ENCODE measurements at regions not wholly inside any gene's neighbourhood (a gene's known extent, or its start where the extent isn't known, plus 50 kb on each side); places are given as distances from the start of the nearest gene placed in this dataset.
"Not testable (repeated sequence)": the region's sequence is repeated elsewhere in the genome, so short reads cannot be mapped to it uniquely, and the experiment has no call there.

GRCh38 chr12:91702843-91703425, 442.7 kb downstream of the BTG1 start:
- no peak for DNase-seq (ENCODE audit: extremely low read depth, low read depth)
- no peak for TF ChIP-seq CTCF (IDR thresholded peaks at IDR 0.05; ENCODE audit: low read depth, low read length)

- no peak for DNase-seq (ENCODE audit: extremely low read depth, low read depth)
- no peak for TF ChIP-seq CTCF (IDR thresholded peaks at IDR 0.05; ENCODE audit: low read depth, low read length)
Measured at GRCh38 chr12:91695964-91696363, 449.7 kb downstream of the BTG1 start.

- DNase-seq (ENCODE audit: extremely low read depth, low read depth): not testable (repeated sequence)
Measured at GRCh38 chr12:91695406-91695805, 450.2 kb downstream of the BTG1 start.

GRCh38 chr12:91690531-91690930, 455.1 kb downstream of the BTG1 start:
- no peak for TF ChIP-seq CTCF (IDR thresholded peaks at IDR 0.05; ENCODE audit: low read depth, low read length)
- no peak for DNase-seq (ENCODE audit: extremely low read depth, low read depth)

GRCh38 chr12:91687052-91688017, 458.3 kb downstream of the BTG1 start:
- TF ChIP-seq CTCF (IDR thresholded peaks at IDR 0.05; ENCODE audit: low read depth, low read length): no peak
- no peak for DNase-seq (ENCODE audit: extremely low read depth, low read depth)

- no peak for DNase-seq (ENCODE audit: extremely low read depth, low read depth)
- no peak for TF ChIP-seq CTCF (IDR thresholded peaks at IDR 0.05; ENCODE audit: low read depth, low read length)
Measured at GRCh38 chr12:91685917-91686316, 459.7 kb downstream of the BTG1 start.

- no peak for TF ChIP-seq CTCF (IDR thresholded peaks at IDR 0.05; ENCODE audit: low read depth, low read length)
- no peak for DNase-seq (ENCODE audit: extremely low read depth, low read depth)
Measured at GRCh38 chr12:91681751-91682150, 463.9 kb downstream of the BTG1 start.
